Neuron (in vitro differentiated cells): ENCODE measurements at regions not wholly inside any gene's neighbourhood (a gene's known extent, or its start where the extent isn't known, plus 50 kb on each side); places are given as distances from the start of the nearest gene placed in this dataset.

Experiments used
- H2AFZ ChIP-seq: one replicate; pipeline ENCODE4 v1.6.1; 2013; ENCODE audit warnings: low read depth, mild to moderate bottlenecking, inconsistent platforms, low read length, moderate library complexity
- H3K27me3 ChIP-seq: one replicate; pipeline ENCODE4 v1.6.1; 2013; ENCODE audit warnings: low read length; ENCODE audit not compliant: insufficient read depth
- H3K36me3 ChIP-seq: one replicate; pipeline ENCODE4 v1.6.1; 2013; ENCODE audit warnings: low read length; ENCODE audit not compliant: insufficient read depth
- H3K4me1 ChIP-seq: one replicate; pipeline ENCODE4 v1.6.1; 2013; ENCODE audit warnings: low read length; ENCODE audit not compliant: insufficient read depth
- H3K4me3 ChIP-seq: 2 replicates; pipeline ENCODE4 v1.5.1; 2013; ENCODE audit warnings: mild to moderate bottlenecking, low read length, moderate library complexity
- H3K9me3 ChIP-seq: one replicate; pipeline ENCODE4 v1.6.1; 2013; ENCODE audit warnings: low read length

DNA sequence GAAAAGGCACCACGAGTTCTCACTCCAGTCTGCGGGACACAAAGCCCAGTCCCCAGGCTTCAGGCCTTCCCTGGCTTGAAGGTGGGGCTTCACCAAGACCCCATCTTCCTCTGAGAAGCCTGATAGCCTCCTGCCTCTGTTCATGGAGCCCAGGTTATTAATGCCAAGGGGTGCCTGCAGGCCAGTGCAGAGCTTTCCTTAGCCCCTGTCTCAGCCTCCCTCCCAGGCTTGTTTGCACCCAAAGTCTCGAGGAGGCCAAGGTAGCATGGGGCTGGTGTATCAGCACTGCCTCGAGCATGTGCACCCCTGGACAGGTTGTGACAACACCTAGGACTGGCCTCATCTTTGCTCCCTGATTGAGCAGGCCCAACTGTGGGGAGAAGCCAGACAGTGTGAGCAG lies 108.1 kb upstream of the PCDH15 start:
- H2AFZ ChIP-seq = no peak overlapping the region
- H3K9me3 ChIP-seq = peaks cover 4% of the 10 kb centered on the region

GRCh38 chr10:54908019-54908418 lies 107.0 kb upstream of the PCDH15 start:
- Histone ChIP-seq H3K27me3 (no peaks in the 10 kb centered on the region), H3K4me3 (no peak overlapping the region), H3K36me3 (no peaks in the 10 kb centered on the region), H3K9me3 (no peaks in the 10 kb centered on the region), H3K4me1 (peaks cover 18% of the 10 kb centered on the region), H2AFZ (no peak overlapping the region)

More for the DNA sequence above, 108.1 kb upstream of the PCDH15 start:
- Histone ChIP-seq H3K4me1 (peaks cover 18% of the 10 kb centered on the region), H3K4me3 (no peak overlapping the region), H3K36me3 (no peaks in the 10 kb centered on the region), H3K27me3 (no peaks in the 10 kb centered on the region)

GRCh38 chr10:54906940-54907339 lies 105.9 kb upstream of the PCDH15 start:
- H3K9me3 ChIP-seq = no peaks in the 10 kb centered on the region
- H2AFZ ChIP-seq = no peak overlapping the region
- H3K27me3 ChIP-seq = no peaks in the 10 kb centered on the region
- H3K4me3 ChIP-seq = no peak overlapping the region
- H3K4me1 ChIP-seq = peaks cover 18% of the 10 kb centered on the region
- no peaks in the 10 kb centered on the region for H3K36me3 ChIP-seq

GRCh38 chr10:54905578-54906192 lies 104.7 kb upstream of the PCDH15 start:
- H3K27me3 ChIP-seq = no peaks in the 10 kb centered on the region
- peak overlapping the region; percentile 81 for H2AFZ ChIP-seq
- H3K9me3 ChIP-seq = no peaks in the 10 kb centered on the region
- peaks cover 18% of the 10 kb centered on the region for H3K4me1 ChIP-seq
- no peak overlapping the region for H3K4me3 ChIP-seq
- H3K36me3 ChIP-seq = no peaks in the 10 kb centered on the region

DNA sequence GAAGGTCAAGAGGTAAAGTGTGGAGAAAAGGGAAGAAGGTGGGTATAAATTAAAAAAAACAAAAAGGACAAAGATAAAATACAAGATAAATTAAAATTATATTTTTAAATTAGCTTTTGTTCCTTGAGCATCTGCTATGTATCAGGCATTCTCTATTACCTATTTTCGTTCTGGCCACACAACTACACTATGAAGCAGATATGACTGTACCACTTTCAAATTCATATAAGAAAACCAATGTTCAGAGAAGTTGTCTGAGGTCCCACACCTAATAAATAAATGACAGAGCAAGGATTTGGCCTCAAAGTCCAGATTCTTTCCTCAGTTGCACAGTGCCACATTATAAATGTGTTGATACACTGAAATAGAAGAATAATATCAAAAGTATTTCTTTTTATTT lies 103.8 kb upstream of the PCDH15 start:
- Histone ChIP-seq H3K27me3 (no peaks in the 10 kb centered on the region), H3K9me3 (no peaks in the 10 kb centered on the region), H3K4me3 (no peak overlapping the region), H3K4me1 (peaks cover 18% of the 10 kb centered on the region), H2AFZ (no peak overlapping the region), H3K36me3 (no peaks in the 10 kb centered on the region)

GRCh38 chr10:54903745-54904144 lies 102.7 kb upstream of the PCDH15 start:
- Histone ChIP-seq H2AFZ (no peak overlapping the region), H3K27me3 (no peaks in the 10 kb centered on the region), H3K9me3 (no peaks in the 10 kb centered on the region), H3K4me3 (no peak overlapping the region), H3K36me3 (no peaks in the 10 kb centered on the region), H3K4me1 (peaks cover 18% of the 10 kb centered on the region)

DNA sequence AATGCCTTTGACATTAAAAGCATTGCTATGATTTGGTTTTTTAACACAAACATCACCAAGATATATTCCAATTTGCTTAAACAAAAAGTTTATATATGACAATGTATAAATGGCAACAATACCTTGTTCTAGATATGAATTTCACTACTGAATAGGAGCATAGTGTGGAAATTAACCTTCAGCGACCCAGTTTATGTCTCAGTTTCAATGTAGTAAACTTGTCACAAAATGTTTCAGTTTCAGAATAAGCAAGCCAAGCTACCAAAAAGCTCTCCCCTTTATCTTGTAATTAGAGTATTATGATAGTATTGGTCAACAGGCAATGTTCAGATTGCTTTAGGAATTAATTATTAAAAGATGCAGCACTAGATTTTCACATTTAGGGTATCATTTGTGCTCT lies 99.6 kb upstream of the PCDH15 start:
- Histone ChIP-seq H3K4me3 (no peak overlapping the region), H3K36me3 (no peaks in the 10 kb centered on the region), H3K27me3 (no peaks in the 10 kb centered on the region), H2AFZ (no peak overlapping the region), H3K9me3 (no peaks in the 10 kb centered on the region), H3K4me1 (peaks cover 4% of the 10 kb centered on the region)

DNA sequence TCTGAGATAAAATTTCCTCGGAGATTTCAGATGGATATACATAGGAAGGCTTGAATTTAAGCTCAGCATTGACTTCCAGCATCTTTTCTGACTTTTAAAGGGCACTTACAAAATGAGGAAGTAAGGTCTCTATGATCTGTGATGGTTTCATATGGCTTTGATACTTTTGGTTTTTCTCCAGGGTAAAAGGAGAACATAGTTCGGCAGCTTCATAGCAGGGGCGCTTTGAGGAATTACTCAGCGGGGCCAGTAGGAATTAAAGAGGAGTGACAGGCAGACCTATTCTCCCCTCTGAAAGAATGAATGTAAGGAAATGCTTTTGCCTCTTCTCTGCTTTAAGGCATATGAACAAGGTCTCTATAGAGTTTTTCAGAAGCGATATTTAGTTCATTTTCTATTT lies 80.0 kb upstream of the PCDH15 start:
- Histone ChIP-seq H3K4me1 (no peaks in the 10 kb centered on the region), H3K9me3 (no peaks in the 10 kb centered on the region), H3K27me3 (no peaks in the 10 kb centered on the region), H3K36me3 (no peaks in the 10 kb centered on the region), H3K4me3 (no peak overlapping the region), H2AFZ (no peak overlapping the region)

DNA sequence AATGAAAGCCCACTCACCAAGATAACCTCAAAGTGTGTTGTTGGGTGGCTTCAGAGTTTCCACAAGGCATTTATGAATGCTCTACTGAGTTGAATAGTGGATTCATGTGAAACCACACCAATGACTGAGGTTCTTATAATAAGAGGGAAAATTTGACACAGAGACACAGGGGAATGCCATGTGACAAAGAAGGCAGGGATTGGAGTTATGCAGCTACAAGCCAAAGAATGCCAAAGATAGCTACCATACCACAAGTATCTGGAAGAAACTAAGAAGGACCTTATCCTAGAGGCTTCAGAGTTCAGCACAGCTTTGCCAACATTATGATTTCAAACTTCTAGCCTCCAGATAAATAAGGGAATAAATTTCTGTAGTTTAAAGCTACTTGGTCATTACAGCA lies 68.0 kb upstream of the PCDH15 start:
- Histone ChIP-seq H3K4me3 (no peak overlapping the region), H3K36me3 (no peaks in the 10 kb centered on the region), H3K27me3 (no peaks in the 10 kb centered on the region), H3K4me1 (no peaks in the 10 kb centered on the region), H3K9me3 (no peaks in the 10 kb centered on the region), H2AFZ (no peak overlapping the region)

- no peaks in the 10 kb centered on the region for H3K9me3 ChIP-seq
- no peak overlapping the region for H2AFZ ChIP-seq
- H3K4me3 ChIP-seq = no peak overlapping the region
- H3K4me1 ChIP-seq = no peaks in the 10 kb centered on the region
- H3K36me3 ChIP-seq = no peaks in the 10 kb centered on the region
- no peaks in the 10 kb centered on the region for H3K27me3 ChIP-seq
Observed at GRCh38 chr10:54866666-54867065, 65.6 kb upstream of the PCDH15 start.

DNA sequence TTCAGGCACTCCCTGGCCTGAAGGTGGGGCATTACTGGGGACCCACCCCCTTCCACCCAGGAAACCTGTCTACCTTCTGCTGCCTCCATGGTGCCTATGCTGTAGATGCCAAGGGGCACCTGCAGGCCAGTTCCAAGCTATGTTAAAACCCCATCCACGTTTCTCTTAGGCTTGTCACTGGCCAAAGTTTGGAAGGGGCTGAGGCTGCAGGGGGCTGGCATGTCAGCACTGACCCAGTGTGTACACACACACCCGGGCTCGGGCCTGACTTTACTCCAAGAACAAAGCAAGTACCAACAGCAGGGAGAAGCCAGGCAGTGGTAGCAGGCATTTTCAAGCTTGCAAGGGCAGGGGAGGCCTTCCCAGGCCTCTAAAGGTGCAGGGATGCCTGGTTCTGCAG lies 53.8 kb upstream of the PCDH15 start:
- Histone ChIP-seq H3K36me3 (no peaks in the 10 kb centered on the region), H3K9me3 (no peaks in the 10 kb centered on the region), H2AFZ (no peak overlapping the region), H3K4me1 (no peaks in the 10 kb centered on the region), H3K4me3 (no peak overlapping the region), H3K27me3 (no peaks in the 10 kb centered on the region)

DNA sequence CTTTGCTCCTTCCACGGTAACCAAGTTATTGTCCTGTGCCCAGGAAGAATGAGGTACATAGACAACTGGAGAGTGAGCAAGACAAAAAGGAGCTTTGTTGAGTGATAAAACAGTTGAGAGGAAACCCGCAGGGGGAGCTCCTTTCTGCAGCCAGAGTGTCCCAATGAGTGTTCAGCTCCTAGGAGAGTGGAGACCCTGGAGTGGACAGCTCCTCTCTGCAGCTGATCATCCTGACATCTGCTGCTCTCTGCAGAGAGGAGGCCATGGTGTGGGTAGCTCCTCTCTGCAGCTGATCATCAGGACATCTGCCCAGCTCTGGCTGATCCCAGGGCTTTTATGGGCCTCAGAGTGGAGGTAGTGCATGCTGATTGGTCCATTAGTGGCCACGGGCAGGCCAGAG lies 53.4 kb upstream of the PCDH15 start:
- Histone ChIP-seq H3K36me3 (no peaks in the 10 kb centered on the region), H3K9me3 (no peaks in the 10 kb centered on the region), H3K27me3 (no peaks in the 10 kb centered on the region), H3K4me3 (no peak overlapping the region), H3K4me1 (no peaks in the 10 kb centered on the region), H2AFZ (no peak overlapping the region)

- Histone ChIP-seq H3K4me3 (no peak overlapping the region), H2AFZ (no peak overlapping the region), H3K9me3 (no peaks in the 10 kb centered on the region), H3K36me3 (no peaks in the 10 kb centered on the region), H3K27me3 (no peaks in the 10 kb centered on the region), H3K4me1 (no peaks in the 10 kb centered on the region)
Observed at GRCh38 chr10:54853883-54854282, 52.9 kb upstream of the PCDH15 start.
